ENCODE measurements at regions not wholly inside any gene's neighbourhood (a gene's known extent, or its start where the extent isn't known, plus 50 kb on each side); places are given as distances from the start of the nearest gene placed in this dataset.
A peak's percentile ranks its signal among the peaks of the same experiment; 100 is the strongest.

DNA sequence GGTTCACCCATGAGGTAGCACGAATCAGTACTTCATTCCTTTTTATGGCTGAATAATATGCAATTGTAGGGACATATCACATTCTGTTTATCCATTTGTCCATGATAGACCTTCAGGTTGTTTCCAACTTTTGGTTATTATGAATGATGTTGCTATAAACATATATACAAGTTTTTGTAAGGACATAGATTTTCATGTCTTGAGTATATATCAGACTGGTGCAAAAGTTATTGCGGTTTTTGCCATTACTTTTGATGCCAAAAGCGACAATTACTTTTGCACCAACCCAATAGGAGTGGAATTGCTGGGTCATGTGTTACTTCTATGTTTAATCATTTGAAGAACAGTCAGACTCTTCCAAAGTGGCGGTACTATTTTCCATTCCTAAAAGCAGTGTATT lies 361.5 kb downstream of the RPS24 start:
- TF ChIP-seq SUZ12 (IDR thresholded peaks at IDR 0.05) = no peak
- no peak for TF ChIP-seq ARNT (IDR thresholded peaks at IDR 0.05)
- no peak for TF ChIP-seq BHLHE40 (IDR thresholded peaks at IDR 0.05; ENCODE audit: borderline replicate concordance)
- TF ChIP-seq SP1 (IDR thresholded peaks at IDR 0.05) = no peak
- no peak for TF ChIP-seq FOXM1 (IDR thresholded peaks at IDR 0.05; ENCODE audit: borderline replicate concordance)
- no peak for TF ChIP-seq FOXA1 (IDR thresholded peaks at IDR 0.05)
- TF ChIP-seq ZNF384 (IDR thresholded peaks at IDR 0.05) = no peak
- TF ChIP-seq ELF4 (IDR thresholded peaks at IDR 0.05) = peak; percentile 78
- TF ChIP-seq TARDBP (IDR thresholded peaks at IDR 0.05) = no peak
- no peak for TF ChIP-seq CTBP1 (IDR thresholded peaks at IDR 0.05; ENCODE audit: borderline replicate concordance)
- no peak for TF ChIP-seq PKNOX1 (IDR thresholded peaks at IDR 0.05)

All from HEK293T (cell line).